Ishikawa (cell line): ENCODE measurements at regions not wholly inside any gene's neighbourhood (a gene's known extent, or its start where the extent isn't known, plus 50 kb on each side); places are given as distances from the start of the nearest gene placed in this dataset.

ENCODE experiments used
- CEBPB ChIP-seq: IDR thresholded peaks from 2 replicates; pipeline ENCODE4 v1.6.1; 2012
- CREB1 ChIP-seq: IDR thresholded peaks from 2 replicates; pipeline ENCODE4 v1.6.1; 2012; ENCODE audit warnings: low read depth
- EGR1 ChIP-seq: IDR thresholded peaks from 2 replicates; pipeline ENCODE4 v1.6.1; 2012
- EP300 ChIP-seq: IDR thresholded peaks from 2 replicates; pipeline ENCODE4 v1.6.1; 2012; ENCODE audit warnings: borderline replicate concordance
- FOXM1 ChIP-seq: IDR thresholded peaks from 2 replicates; pipeline ENCODE4 v1.6.1; 2012; ENCODE audit warnings: low read depth, borderline replicate concordance
- NFIC ChIP-seq: IDR thresholded peaks from 2 replicates; pipeline ENCODE4 v1.6.1; 2012
- RAD21 ChIP-seq: IDR thresholded peaks from 2 replicates; pipeline ENCODE4 v1.6.1; 2012; ENCODE audit warnings: low read depth
- REST ChIP-seq: IDR thresholded peaks from 2 replicates; pipeline ENCODE4 v1.6.1; 2012; ENCODE audit warnings: low read depth, mild to moderate bottlenecking
- TAF1 ChIP-seq: IDR thresholded peaks from 2 replicates; pipeline ENCODE4 v1.6.1; 2012; ENCODE audit warnings: low read depth, mild to moderate bottlenecking
- TCF12 ChIP-seq: IDR thresholded peaks from 2 replicates; pipeline ENCODE4 v1.6.1; 2012; ENCODE audit warnings: low read depth
- TEAD4 ChIP-seq: IDR thresholded peaks from 2 replicates; pipeline ENCODE4 v1.6.1; 2012
- YY1 ChIP-seq: IDR thresholded peaks from 2 replicates; pipeline ENCODE4 v1.6.1; 2012; ENCODE audit warnings: low read depth
- ZBTB7A ChIP-seq: IDR thresholded peaks from 2 replicates; pipeline ENCODE4 v1.6.1; 2012; ENCODE audit warnings: low read depth
- TF ChIP-seq, protein P1 (sequence below): IDR thresholded peaks from 2 replicates; pipeline ENCODE4 v1.6.1; 2012
- TF ChIP-seq, protein P2 (sequence below): IDR thresholded peaks from 2 replicates; pipeline ENCODE4 v1.6.1; 2012

DNA sequence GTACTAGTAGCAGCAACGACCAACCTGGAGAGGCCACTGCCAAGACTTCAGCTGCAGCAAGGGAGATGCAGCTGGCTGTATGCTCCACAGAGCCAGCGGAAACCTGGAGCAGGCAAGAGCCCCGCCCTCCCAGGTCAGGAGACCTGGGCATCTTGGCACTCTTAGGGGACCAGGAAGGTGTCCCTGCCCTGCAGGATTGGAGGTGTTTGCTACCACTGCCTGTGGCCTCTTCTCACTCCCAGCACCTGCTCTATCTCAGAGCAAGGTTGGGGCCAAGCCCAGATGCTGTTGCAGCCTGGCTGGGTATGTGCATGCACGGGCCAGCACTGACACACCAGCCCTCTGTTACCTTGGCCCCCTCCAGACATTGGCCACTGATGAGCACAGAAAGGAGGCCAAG, 1512.8 kb downstream of the REEP3 start:
- TF ChIP-seq ZBTB7A (no peak), RAD21 (no peak), TAF1 (no peak), EGR1 (no peak), EP300 (no peak), CREB1 (no peak), TCF12 (no peak), TEAD4 (no peak), NFIC (no peak), YY1 (no peak), CEBPB (no peak), FOXM1 (no peak)
- TF ChIP-seq, protein P1, sequence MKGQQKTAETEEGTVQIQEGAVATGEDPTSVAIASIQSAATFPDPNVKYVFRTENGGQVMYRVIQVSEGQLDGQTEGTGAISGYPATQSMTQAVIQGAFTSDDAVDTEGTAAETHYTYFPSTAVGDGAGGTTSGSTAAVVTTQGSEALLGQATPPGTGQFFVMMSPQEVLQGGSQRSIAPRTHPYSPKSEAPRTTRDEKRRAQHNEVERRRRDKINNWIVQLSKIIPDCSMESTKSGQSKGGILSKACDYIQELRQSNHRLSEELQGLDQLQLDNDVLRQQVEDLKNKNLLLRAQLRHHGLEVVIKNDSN, result no peak
- TF ChIP-seq, protein P2, sequence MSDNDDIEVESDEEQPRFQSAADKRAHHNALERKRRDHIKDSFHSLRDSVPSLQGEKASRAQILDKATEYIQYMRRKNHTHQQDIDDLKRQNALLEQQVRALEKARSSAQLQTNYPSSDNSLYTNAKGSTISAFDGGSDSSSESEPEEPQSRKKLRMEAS, result no peak

GRCh38 chr10:65040796-65041195, 1519.6 kb downstream of the REEP3 start:
- TF ChIP-seq EGR1 (no peak), REST (no peak), TAF1 (no peak), NFIC (no peak), TEAD4 (no peak), RAD21 (no peak), FOXM1 (no peak)
- TF ChIP-seq, protein P1, result no peak
- TF ChIP-seq, protein P2, result no peak

GRCh38 chr10:65041307-65041706, 1520.1 kb downstream of the REEP3 start:
- TF ChIP-seq, protein P2, result no peak
- TF ChIP-seq REST, result no peak
- no peak for TF ChIP-seq TEAD4
- no peak for TF ChIP-seq YY1
- TF ChIP-seq, protein P1, result no peak
- no peak for TF ChIP-seq TCF12
- no peak for TF ChIP-seq FOXM1
- no peak for TF ChIP-seq TAF1
- no peak for TF ChIP-seq NFIC
- TF ChIP-seq CREB1, result no peak
- TF ChIP-seq CEBPB, result no peak
- TF ChIP-seq ZBTB7A, result no peak
- TF ChIP-seq EP300, result no peak
- TF ChIP-seq RAD21, result no peak

DNA sequence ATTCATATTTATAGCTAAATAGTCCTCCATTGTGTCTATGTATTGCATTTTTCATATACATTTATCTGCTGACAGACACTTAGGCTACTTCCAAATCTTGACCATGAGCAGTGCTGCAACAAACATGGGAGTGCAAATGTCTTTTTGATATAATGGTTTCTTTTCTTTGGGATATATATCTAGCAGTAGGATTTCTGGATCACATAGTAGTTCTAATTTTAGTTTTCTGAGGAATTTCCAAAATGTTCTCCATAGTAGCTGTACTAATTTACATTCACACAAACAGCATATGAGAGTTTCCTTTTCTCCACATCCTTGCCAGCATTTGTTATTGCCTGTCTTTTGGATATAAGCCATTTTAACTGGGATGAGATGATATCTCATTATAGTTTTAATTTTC, 1521.3 kb downstream of the REEP3 start:
- TF ChIP-seq TEAD4, result no peak
- TF ChIP-seq NFIC, result no peak
- TF ChIP-seq EP300, result no peak
- no peak for TF ChIP-seq ZBTB7A
- TF ChIP-seq TCF12, result no peak
- no peak for TF ChIP-seq FOXM1
- TF ChIP-seq, protein P1, result no peak
- TF ChIP-seq, protein P2, result no peak
- TF ChIP-seq RAD21, result no peak
- TF ChIP-seq REST, result no peak
- no peak for TF ChIP-seq CREB1
